MM.1S (cell line): ENCODE measurements at regions not wholly inside any gene's neighbourhood (a gene's known extent, or its start where the extent isn't known, plus 50 kb on each side); places are given as distances from the start of the nearest gene placed in this dataset.

ENCODE experiments used
- DNase-seq: peaks from one replicate; pipeline ENCODE4 v3.0.0-alpha.2; 2015
- H2AFZ ChIP-seq: fragments of 300-600 bp; sonication (generic); 2 replicates; pipeline ENCODE4 v1.6.0; 2016; ENCODE audit warnings: antibody characterized with exemption, low read length
- H3F3A ChIP-seq: fragments of 300-600 bp; sonication (generic); 2 replicates; pipeline ENCODE4 v1.6.1; 2016; ENCODE audit warnings: mild to moderate bottlenecking, antibody characterized with exemption, low read length, moderate library complexity, mixed read lengths; ENCODE audit not compliant: insufficient read depth
- H3K27ac ChIP-seq: fragments of 300-600 bp; sonication (generic); 2 replicates; pipeline ENCODE4 v1.5.1; 2016; ENCODE audit warnings: mild to moderate bottlenecking, low read length
- H3K27me3 ChIP-seq: fragments of 300-600 bp; sonication (generic); replicated peaks from 2 replicates; pipeline ENCODE4 v1.6.0; 2016; ENCODE audit warnings: low read length; ENCODE audit not compliant: insufficient read depth
- H3K36me3 ChIP-seq: fragments of 300-600 bp; sonication (generic); replicated peaks from 2 replicates; pipeline ENCODE4 v1.6.1; 2016; ENCODE audit warnings: mild to moderate bottlenecking, low read length, mixed read lengths; ENCODE audit not compliant: insufficient read depth
- H3K4me1 ChIP-seq: fragments of 300-600 bp; sonication (generic); 2 replicates; pipeline ENCODE4 v1.6.1; 2016; ENCODE audit warnings: low read length, mixed read lengths
- H3K4me2 ChIP-seq: fragments of 300-600 bp; sonication (generic); 2 replicates; pipeline ENCODE4 v1.6.0; 2016; ENCODE audit warnings: low read depth, low read length
- H3K4me3 ChIP-seq: fragments of 300-600 bp; sonication (generic); 2 replicates; pipeline ENCODE4 v1.5.1; 2016; ENCODE audit warnings: low read length, mixed read lengths
- H3K79me2 ChIP-seq: fragments of 300-600 bp; sonication (generic); 2 replicates; pipeline ENCODE4 v1.6.1; 2016; ENCODE audit warnings: mixed run types, low read length, mixed read lengths
- H3K9ac ChIP-seq: fragments of 300-600 bp; sonication (generic); 2 replicates; pipeline ENCODE4 v1.6.1; 2016; ENCODE audit warnings: low read length, mixed read lengths
- H3K9me2 ChIP-seq: fragments of 300-600 bp; sonication (generic); replicated peaks from 2 replicates; pipeline ENCODE4 v1.6.1; 2016; ENCODE audit warnings: mild to moderate bottlenecking, low read length, mixed read lengths; ENCODE audit not compliant: insufficient read depth
- H3K9me3 ChIP-seq: fragments of 300-600 bp; sonication (generic); replicated peaks from 2 replicates; pipeline ENCODE4 v1.6.1; 2016; ENCODE audit warnings: mild to moderate bottlenecking, low read length, mixed read lengths; ENCODE audit not compliant: insufficient read depth
- H4K20me1 ChIP-seq: fragments of 300-600 bp; sonication (generic); 2 replicates; pipeline ENCODE4 v1.6.1; 2016; ENCODE audit warnings: mild to moderate bottlenecking, low read length, moderate library complexity, mixed read lengths; ENCODE audit not compliant: insufficient read depth
- CTCF ChIP-seq: fragments of 300-600 bp; sonication (generic); IDR thresholded peaks from 2 replicates; pipeline ENCODE4 v1.5.1; 2016; ENCODE audit warnings: antibody characterized with exemption, low read length, mixed read lengths
- EZH2 ChIP-seq: fragments of 300-600 bp; sonication (generic); optimal IDR thresholded peaks from 2 replicates; pipeline ENCODE3; 2017; ENCODE audit warnings: low read depth, mild to moderate bottlenecking, antibody characterized with exemption, low read length, mixed read lengths
- EZH2phosphoT487 ChIP-seq: fragments of 300-600 bp; sonication (generic); IDR thresholded peaks from 2 replicates; pipeline ENCODE4 v1.6.1; 2018; ENCODE audit warnings: antibody characterized with exemption, low read length

GRCh38 chr2:107128381-107128780, 242.4 kb upstream of the ST6GAL2 start:
- Histone ChIP-seq H2AFZ (no peak overlapping the region), H3K4me1 (no peaks in the 10 kb centered on the region), H4K20me1 (no peaks in the 10 kb centered on the region)

GRCh38 chr2:107132070-107132469, 246.1 kb upstream of the ST6GAL2 start:
- H4K20me1 ChIP-seq, result no peaks in the 10 kb centered on the region
- no peak overlapping the region for H3K4me3 ChIP-seq
- H2AFZ ChIP-seq, result no peak overlapping the region
- no peaks in the 10 kb centered on the region for H3K9me3 ChIP-seq
- H3K9me2 ChIP-seq, result no peaks in the 10 kb centered on the region
- no peak for TF ChIP-seq EZH2phosphoT487
- H3F3A ChIP-seq, result no peaks in the 10 kb centered on the region
- H3K36me3 ChIP-seq, result no peaks in the 10 kb centered on the region
- H3K4me2 ChIP-seq, result no peak overlapping the region
- no peaks in the 10 kb centered on the region for H3K4me1 ChIP-seq
- no peaks in the 10 kb centered on the region for H3K27me3 ChIP-seq
- no peak for DNase-seq
- no peak overlapping the region for H3K27ac ChIP-seq
- H3K79me2 ChIP-seq, result no peaks in the 10 kb centered on the region
- no peak overlapping the region for H3K9ac ChIP-seq

More at GRCh38 chr2:107128381-107128780, 242.4 kb upstream of the ST6GAL2 start:
- no peak overlapping the region for H3K9ac ChIP-seq
- H3K4me2 ChIP-seq, result no peak overlapping the region
- no peak for DNase-seq
- H3K27me3 ChIP-seq, result no peaks in the 10 kb centered on the region
- H3K79me2 ChIP-seq, result no peaks in the 10 kb centered on the region
- TF ChIP-seq EZH2phosphoT487, result no peak
- no peak for TF ChIP-seq EZH2
- no peak for TF ChIP-seq CTCF
- H3F3A ChIP-seq, result no peaks in the 10 kb centered on the region
- no peaks in the 10 kb centered on the region for H3K9me2 ChIP-seq
- no peaks in the 10 kb centered on the region for H3K9me3 ChIP-seq
- H3K36me3 ChIP-seq, result no peaks in the 10 kb centered on the region
- no peak overlapping the region for H3K27ac ChIP-seq
- no peak overlapping the region for H3K4me3 ChIP-seq

- no peak overlapping the region for H3K4me3 ChIP-seq
These were observed 246.8 kb upstream of the ST6GAL2 start for GRCh38 chr2:107132746-107133145.

More at GRCh38 chr2:107132746-107133145, 246.8 kb upstream of the ST6GAL2 start:
- H3K4me2 ChIP-seq, result no peak overlapping the region
- no peaks in the 10 kb centered on the region for H3K27me3 ChIP-seq
- H3K27ac ChIP-seq, result no peak overlapping the region
- H3K79me2 ChIP-seq, result no peaks in the 10 kb centered on the region
- no peak overlapping the region for H2AFZ ChIP-seq
- no peaks in the 10 kb centered on the region for H3K36me3 ChIP-seq
- no peaks in the 10 kb centered on the region for H3F3A ChIP-seq
- H3K9me3 ChIP-seq, result no peaks in the 10 kb centered on the region
- TF ChIP-seq EZH2phosphoT487 (no peak), EZH2 (no peak), CTCF (no peak)
- H3K4me1 ChIP-seq, result no peaks in the 10 kb centered on the region
- DNase-seq, result no peak
- H4K20me1 ChIP-seq, result no peaks in the 10 kb centered on the region
- H3K9ac ChIP-seq, result no peak overlapping the region
- no peaks in the 10 kb centered on the region for H3K9me2 ChIP-seq
